ENCODE measurements at regions not wholly inside any gene's neighbourhood (a gene's known extent, or its start where the extent isn't known, plus 50 kb on each side); places are given as distances from the start of the nearest gene placed in this dataset.

DNA sequence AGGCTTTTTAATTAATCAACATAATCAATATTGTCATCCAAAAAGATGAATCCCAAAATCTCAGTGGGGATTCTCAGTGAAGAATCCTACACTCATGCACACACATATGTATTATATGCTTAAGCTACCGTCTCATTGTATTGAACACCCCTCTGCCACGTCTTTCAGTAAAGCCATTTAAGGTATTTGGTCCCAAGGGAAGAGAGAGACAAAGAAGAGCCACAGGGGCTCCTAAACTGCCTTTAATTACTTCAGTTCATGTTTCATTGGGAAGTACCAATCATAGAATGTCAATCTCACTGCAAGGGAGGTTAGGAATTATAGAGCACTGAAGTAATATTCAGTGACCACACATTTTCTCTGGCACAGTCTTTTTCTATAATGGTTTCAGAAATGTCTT lies 388.6 kb upstream of the NEGR1 start:
- ChIA-PET CTCF (interaction anchor here (1.3 kb wide), 1 partner anchor 17 kb away, joined by 3 read pairs; no protein-coding TSS in a partner anchor), POLR2A (no interaction called here)
- TF ChIP-seq, protein P1, sequence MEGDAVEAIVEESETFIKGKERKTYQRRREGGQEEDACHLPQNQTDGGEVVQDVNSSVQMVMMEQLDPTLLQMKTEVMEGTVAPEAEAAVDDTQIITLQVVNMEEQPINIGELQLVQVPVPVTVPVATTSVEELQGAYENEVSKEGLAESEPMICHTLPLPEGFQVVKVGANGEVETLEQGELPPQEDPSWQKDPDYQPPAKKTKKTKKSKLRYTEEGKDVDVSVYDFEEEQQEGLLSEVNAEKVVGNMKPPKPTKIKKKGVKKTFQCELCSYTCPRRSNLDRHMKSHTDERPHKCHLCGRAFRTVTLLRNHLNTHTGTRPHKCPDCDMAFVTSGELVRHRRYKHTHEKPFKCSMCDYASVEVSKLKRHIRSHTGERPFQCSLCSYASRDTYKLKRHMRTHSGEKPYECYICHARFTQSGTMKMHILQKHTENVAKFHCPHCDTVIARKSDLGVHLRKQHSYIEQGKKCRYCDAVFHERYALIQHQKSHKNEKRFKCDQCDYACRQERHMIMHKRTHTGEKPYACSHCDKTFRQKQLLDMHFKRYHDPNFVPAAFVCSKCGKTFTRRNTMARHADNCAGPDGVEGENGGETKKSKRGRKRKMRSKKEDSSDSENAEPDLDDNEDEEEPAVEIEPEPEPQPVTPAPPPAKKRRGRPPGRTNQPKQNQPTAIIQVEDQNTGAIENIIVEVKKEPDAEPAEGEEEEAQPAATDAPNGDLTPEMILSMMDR (IDR thresholded peaks at IDR 0.05; ENCODE audit: control extremely low read depth, extremely low read depth, low read depth, missing control alignments): no peak
- no peak for DNase-seq (ENCODE audit: extremely low spot score)

DNA sequence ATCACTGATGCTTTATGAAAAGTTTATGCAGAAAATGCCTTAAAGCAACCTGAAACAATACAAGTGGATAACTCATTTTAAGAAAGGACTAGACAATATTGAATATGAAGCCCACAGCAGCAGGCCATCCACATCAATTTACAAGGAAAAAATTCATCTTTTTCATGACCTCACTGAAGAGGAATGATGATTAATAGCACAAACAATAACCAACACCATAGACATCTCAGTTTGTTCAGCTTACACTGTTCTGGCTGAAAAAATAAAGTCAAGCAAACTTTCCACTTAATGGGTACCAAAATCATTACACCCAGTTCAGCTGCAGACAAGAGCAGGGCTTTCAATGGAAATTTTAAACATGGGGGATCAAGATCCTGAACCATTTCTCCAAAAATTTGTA lies 380.6 kb upstream of the NEGR1 start:
- no peak for DNase-seq (ENCODE audit: extremely low spot score)
- ChIA-PET CTCF (no interaction called here), POLR2A (no interaction called here)
- TF ChIP-seq, protein P1 (IDR thresholded peaks at IDR 0.05; ENCODE audit: control extremely low read depth, extremely low read depth, low read depth, missing control alignments): no peak

DNA sequence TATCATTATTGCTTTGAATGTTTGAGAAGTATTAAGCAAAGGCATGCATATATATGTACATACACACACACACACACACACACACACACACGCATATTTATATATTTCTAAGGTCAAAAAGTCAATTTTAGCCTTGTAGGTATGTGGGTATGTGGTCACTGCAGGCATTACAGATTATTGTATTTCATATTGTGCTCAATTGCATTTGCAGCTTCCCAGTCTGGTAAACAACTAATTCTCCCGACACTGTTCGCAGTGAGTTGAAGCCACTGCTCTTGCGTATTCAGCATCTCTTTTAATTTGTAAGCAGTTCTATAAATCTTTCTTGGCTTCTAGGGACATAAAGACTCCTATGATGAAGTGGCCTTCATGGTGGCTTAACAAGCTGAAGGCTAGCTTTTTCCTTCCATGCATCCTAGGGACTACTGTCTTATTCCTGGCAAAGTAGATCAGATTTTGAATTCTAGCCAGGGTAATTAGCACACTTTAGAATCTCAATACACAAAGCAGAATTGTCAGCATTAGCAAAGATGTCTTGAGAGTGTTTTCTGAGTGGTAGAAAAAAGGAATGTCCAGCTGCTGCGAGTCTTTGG lies 368.6 kb upstream of the NEGR1 start:
- ChIA-PET CTCF (interaction anchor here (1.9 kb wide), 1 partner anchor 12 kb away, joined by 9 read pairs; no protein-coding TSS in a partner anchor), POLR2A (no interaction called here)
- TF ChIP-seq, protein P1 (IDR thresholded peaks at IDR 0.05; ENCODE audit: control extremely low read depth, extremely low read depth, low read depth, missing control alignments): no peak
- DNase-seq (ENCODE audit: extremely low spot score): no peak

DNA sequence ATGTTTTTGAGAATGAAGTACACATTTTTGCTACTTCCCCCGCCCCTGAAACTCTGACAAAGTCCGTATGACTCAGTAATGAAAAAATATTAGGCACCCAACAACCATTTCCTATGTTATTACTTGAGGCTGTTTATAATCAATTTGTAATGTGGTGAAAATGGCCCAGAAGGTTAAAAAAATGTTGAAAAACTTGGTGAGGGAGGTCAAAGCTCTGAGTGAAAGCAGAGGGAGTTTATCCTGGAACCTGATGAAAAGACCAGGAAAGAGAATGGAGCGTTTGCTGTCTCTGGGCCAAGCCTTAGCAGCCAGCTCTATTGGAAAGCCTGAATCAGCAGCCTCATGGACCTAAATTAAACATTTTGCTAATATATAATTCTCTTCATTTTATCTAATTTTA lies 367.7 kb upstream of the NEGR1 start:
- CTCF ChIA-PET: interaction anchor here (1.9 kb wide), 1 partner anchor 11 kb away, joined by 9 read pairs; no protein-coding TSS in a partner anchor

DNA sequence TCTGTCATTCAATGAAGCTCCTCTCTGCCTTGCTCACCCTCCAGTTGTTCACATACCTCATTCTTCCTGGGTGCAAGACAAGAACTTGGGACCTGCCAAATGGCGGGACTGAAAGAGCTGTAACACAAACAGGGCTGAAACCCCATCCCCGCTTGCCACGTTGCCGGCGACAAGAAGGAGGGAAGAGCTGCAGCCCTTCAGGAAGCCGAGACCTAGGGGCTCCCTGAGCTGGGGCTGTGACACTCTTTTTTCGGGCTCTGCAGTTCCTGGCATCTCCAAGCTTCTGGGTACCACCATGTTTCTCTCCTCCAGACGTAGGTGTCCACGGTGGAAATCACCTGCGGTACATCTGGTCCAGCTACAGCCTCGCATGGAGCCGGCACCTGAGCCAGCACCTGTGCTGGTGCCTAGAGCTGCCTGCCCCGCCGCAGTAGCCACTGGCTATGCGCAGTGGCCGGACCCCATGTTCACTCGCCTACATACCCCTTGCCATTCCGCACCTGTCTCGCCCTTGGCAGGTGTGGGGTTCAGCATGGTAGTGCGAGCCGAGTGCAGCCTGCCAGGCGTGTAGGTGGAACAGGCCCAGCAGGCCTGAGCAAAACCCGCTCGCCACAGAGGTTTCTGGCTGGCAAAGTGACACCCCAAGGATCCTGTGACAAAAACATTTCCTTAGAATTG lies 367.0 kb upstream of the NEGR1 start:
- ChIA-PET CTCF (interaction anchor here (0.8 to 1.7 kb wide), 2 partner anchors 10 to 12 kb away, joined by 3 to 6 read pairs; no protein-coding TSS in a partner anchor), POLR2A (no interaction called here)
- TF ChIP-seq, protein P1 (IDR thresholded peaks at IDR 0.05; ENCODE audit: control extremely low read depth, extremely low read depth, low read depth, missing control alignments): no peak
- no peak for DNase-seq (ENCODE audit: extremely low spot score)

More for the DNA sequence above, 367.7 kb upstream of the NEGR1 start:
- TF ChIP-seq, protein P1 (IDR thresholded peaks at IDR 0.05; ENCODE audit: control extremely low read depth, extremely low read depth, low read depth, missing control alignments): no peak
- DNase-seq (ENCODE audit: extremely low spot score): no peak
- POLR2A ChIA-PET: no interaction called here

DNA sequence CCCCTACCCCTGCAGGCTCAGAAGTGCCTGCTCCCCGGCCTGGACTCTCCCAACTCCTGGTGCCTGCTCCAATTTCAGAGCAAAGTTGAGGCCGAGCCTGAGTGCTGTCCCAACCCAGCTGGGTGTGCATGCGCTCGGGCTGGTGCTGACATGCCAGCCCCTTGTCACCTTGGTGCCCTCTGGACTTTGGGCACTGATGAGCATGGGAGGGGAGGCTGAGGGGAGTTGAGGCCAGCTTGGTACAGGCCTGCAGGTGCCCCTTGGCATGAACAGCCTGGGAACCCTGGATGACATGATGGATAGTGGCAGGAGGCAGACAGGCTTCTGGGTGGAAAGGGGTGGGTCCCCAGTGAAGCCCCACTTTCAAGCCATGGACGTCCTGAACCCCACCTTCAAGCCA lies 366.1 kb upstream of the NEGR1 start:
- ChIA-PET POLR2A (no interaction called here), CTCF (interaction anchor here (1.7 kb wide), 1 partner anchor 11 kb away, joined by 6 read pairs; no protein-coding TSS in a partner anchor)
- TF ChIP-seq, protein P1 (IDR thresholded peaks at IDR 0.05; ENCODE audit: control extremely low read depth, extremely low read depth, low read depth, missing control alignments): no peak

More for the DNA sequence above, 366.1 kb upstream of the NEGR1 start:
- DNase-seq (ENCODE audit: extremely low spot score): no peak

Measured in GM10248 (cell line).